ENCODE measurements at regions not wholly inside any gene's neighbourhood (a gene's known extent, or its start where the extent isn't known, plus 50 kb on each side); places are given as distances from the start of the nearest gene placed in this dataset.

- H3K79me2 ChIP-seq (ENCODE audit: low read length) = no peaks in the 10 kb centered on the region
- H3K27ac ChIP-seq (ENCODE audit: low read length) = no peak overlapping the region
Observed at GRCh38 chr4:15182600-15183220, 180.4 kb downstream of the CPEB2 start.

DNA sequence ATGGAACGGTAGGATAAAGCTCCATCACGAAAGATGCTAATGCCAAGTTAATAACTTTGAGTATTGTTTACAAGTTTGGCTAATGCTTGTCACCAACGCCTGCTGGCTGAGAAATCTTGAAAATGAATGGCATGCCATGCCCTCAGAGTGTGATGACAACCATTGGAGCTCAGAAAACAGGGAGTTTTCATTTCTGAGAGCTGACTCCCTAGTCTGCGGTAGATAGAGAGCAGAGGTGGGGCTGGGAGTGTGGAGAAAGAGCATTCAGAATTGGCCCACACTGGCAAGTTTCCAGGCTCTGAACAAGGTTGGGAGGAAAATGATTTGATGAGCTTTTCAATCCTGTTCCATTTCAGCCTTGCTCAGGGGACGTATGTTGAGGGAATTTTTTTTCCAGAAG lies 183.9 kb downstream of the CPEB2 start:
- Histone ChIP-seq H3K4me2 (ENCODE audit: low read depth, low read length) (no peak overlapping the region), H3F3A (ENCODE audit: insufficient read depth, low read length) (no peaks in the 10 kb centered on the region), H3K9ac (ENCODE audit: low read length) (no peak overlapping the region), H4K20me1 (ENCODE audit: insufficient read depth, low read length) (no peaks in the 10 kb centered on the region), H3K27me3 (replicated peaks; ENCODE audit: insufficient read depth, low read length) (no peaks in the 10 kb centered on the region), H2AFZ (ENCODE audit: low read length) (no peak overlapping the region), H3K4me3 (ENCODE audit: low read length) (no peak overlapping the region), H3K27ac (ENCODE audit: low read length) (no peak overlapping the region), H3K36me3 (replicated peaks; ENCODE audit: insufficient read depth, low read length) (no peaks in the 10 kb centered on the region), H3K9me2 (replicated peaks; ENCODE audit: insufficient read depth, low read length) (no peaks in the 10 kb centered on the region), H3K4me1 (ENCODE audit: low read length) (no peaks in the 10 kb centered on the region), H3K79me2 (ENCODE audit: low read length) (no peaks in the 10 kb centered on the region), H3K9me3 (replicated peaks; ENCODE audit: insufficient read depth, low read length) (no peaks in the 10 kb centered on the region)
- TF ChIP-seq EZH2phosphoT487 (IDR thresholded peaks at IDR 0.05; ENCODE audit: low read length) (no peak), EZH2 (optimal IDR thresholded peaks at IDR 0.05; ENCODE audit: low read depth, low read length) (no peak), CTCF (IDR thresholded peaks at IDR 0.05; ENCODE audit: low read length) (no peak)
- DNase-seq = no peak

More at GRCh38 chr4:15182600-15183220, 180.4 kb downstream of the CPEB2 start:
- H3K36me3 ChIP-seq (replicated peaks; ENCODE audit: insufficient read depth, low read length) = no peaks in the 10 kb centered on the region
- no peak for TF ChIP-seq EZH2phosphoT487 (IDR thresholded peaks at IDR 0.05; ENCODE audit: low read length)
- TF ChIP-seq EZH2 (optimal IDR thresholded peaks at IDR 0.05; ENCODE audit: low read depth, low read length) = no peak
- TF ChIP-seq CTCF (IDR thresholded peaks at IDR 0.05; ENCODE audit: low read length) = no peak
- no peaks in the 10 kb centered on the region for H4K20me1 ChIP-seq (ENCODE audit: insufficient read depth, low read length)
- H3F3A ChIP-seq (ENCODE audit: insufficient read depth, low read length) = no peaks in the 10 kb centered on the region
- no peak overlapping the region for H3K4me2 ChIP-seq (ENCODE audit: low read depth, low read length)
- H3K9ac ChIP-seq (ENCODE audit: low read length) = no peak overlapping the region
- DNase-seq = no peak
- no peak overlapping the region for H3K4me3 ChIP-seq (ENCODE audit: low read length)
- H2AFZ ChIP-seq (ENCODE audit: low read length) = no peak overlapping the region
- no peaks in the 10 kb centered on the region for H3K9me3 ChIP-seq (replicated peaks; ENCODE audit: insufficient read depth, low read length)
- H3K9me2 ChIP-seq (replicated peaks; ENCODE audit: insufficient read depth, low read length) = no peaks in the 10 kb centered on the region
- no peaks in the 10 kb centered on the region for H3K27me3 ChIP-seq (replicated peaks; ENCODE audit: insufficient read depth, low read length)
- no peaks in the 10 kb centered on the region for H3K4me1 ChIP-seq (ENCODE audit: low read length)

DNA sequence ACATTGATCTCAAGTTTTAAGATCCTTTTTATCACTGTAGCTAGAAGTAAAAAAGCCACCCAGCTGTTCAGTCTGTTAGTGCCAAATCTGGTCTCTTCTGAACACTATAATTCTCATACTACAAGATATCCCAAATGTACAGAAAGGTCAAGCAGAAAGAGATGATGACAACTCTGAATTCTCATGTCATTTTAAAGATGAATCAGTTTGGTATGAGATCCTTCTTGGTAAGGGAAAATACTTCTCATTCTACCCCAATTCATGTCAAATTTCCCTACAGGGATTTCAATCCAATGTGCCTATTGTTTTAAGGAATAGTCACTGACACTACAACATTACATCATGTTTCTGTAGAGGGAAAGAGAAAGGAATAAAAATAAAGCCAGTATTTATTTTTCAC lies 184.5 kb downstream of the CPEB2 start:
- no peak overlapping the region for H3K9ac ChIP-seq (ENCODE audit: low read length)
- no peak for DNase-seq
- no peak overlapping the region for H3K4me3 ChIP-seq (ENCODE audit: low read length)
- no peaks in the 10 kb centered on the region for H3K9me3 ChIP-seq (replicated peaks; ENCODE audit: insufficient read depth, low read length)
- no peaks in the 10 kb centered on the region for H3K27me3 ChIP-seq (replicated peaks; ENCODE audit: insufficient read depth, low read length)
- H3K4me1 ChIP-seq (ENCODE audit: low read length) = no peaks in the 10 kb centered on the region
- no peaks in the 10 kb centered on the region for H3F3A ChIP-seq (ENCODE audit: insufficient read depth, low read length)
- H2AFZ ChIP-seq (ENCODE audit: low read length) = no peak overlapping the region
- no peaks in the 10 kb centered on the region for H3K79me2 ChIP-seq (ENCODE audit: low read length)
- no peak overlapping the region for H3K27ac ChIP-seq (ENCODE audit: low read length)
- no peaks in the 10 kb centered on the region for H3K9me2 ChIP-seq (replicated peaks; ENCODE audit: insufficient read depth, low read length)
- H3K4me2 ChIP-seq (ENCODE audit: low read depth, low read length) = no peak overlapping the region
- H4K20me1 ChIP-seq (ENCODE audit: insufficient read depth, low read length) = no peaks in the 10 kb centered on the region
- H3K36me3 ChIP-seq (replicated peaks; ENCODE audit: insufficient read depth, low read length) = no peaks in the 10 kb centered on the region
- TF ChIP-seq EZH2phosphoT487 (IDR thresholded peaks at IDR 0.05; ENCODE audit: low read length) = no peak
- TF ChIP-seq EZH2 (optimal IDR thresholded peaks at IDR 0.05; ENCODE audit: low read depth, low read length) = no peak
- TF ChIP-seq CTCF (IDR thresholded peaks at IDR 0.05; ENCODE audit: low read length) = no peak
